Spleen (tissue), 11 donors: ENCODE measurements at regions not wholly inside any gene's neighbourhood (a gene's known extent, or its start where the extent isn't known, plus 50 kb on each side); places are given as distances from the start of the nearest gene placed in this dataset.
A peak's percentile ranks its signal among the peaks of the same experiment; 100 is the strongest.

ENCODE experiments used
- DNase-seq: peaks from one replicate; pipeline ENCODE4 v3.0.0-alpha.2; 2020
- H3K27ac ChIP-seq, 8 donors: fragments of 200-600 bp; sonication (generic) in 7 of 8; 1 replicate in 4 of 8; 2 replicates in 4 of 8; pipeline versions ENCODE4 v1.5.0 to v1.8.0; 2016 to 2021; ENCODE audit warnings: inconsistent platforms in 4 of 8, mild to moderate bottlenecking in 4 of 8, moderate library complexity in 1 of 8
- H3K27me3 ChIP-seq, 7 donors: fragments of 200-600 bp; sonication (generic) in 6 of 7; replicated peaks in 1 of 7; 1 replicate in 4 of 7; 2 replicates in 3 of 7; pipeline versions ENCODE4 v1.5.0 to v1.8.0; 2016 to 2021; ENCODE audit warnings: inconsistent platforms in 3 of 7, mild to moderate bottlenecking in 1 of 7
- H3K36me3 ChIP-seq, 6 donors: fragments of 200-600 bp; sonication (generic) in 5 of 6; 1 replicate in 4 of 6; 2 replicates in 2 of 6; pipeline versions ENCODE4 v1.5.0 to v1.8.0; 2016 to 2021; ENCODE audit warnings: inconsistent platforms in 2 of 6
- H3K4me1 ChIP-seq, 6 donors: fragments of 200-600 bp; sonication (generic) in 5 of 6; 1 replicate in 3 of 6; 2 replicates in 3 of 6; pipeline versions ENCODE4 v1.5.0 to v1.8.0; 2016 to 2021; ENCODE audit warnings: inconsistent platforms in 3 of 6
- H3K4me3 ChIP-seq, 8 donors: fragments of 200-600 bp; sonication (generic) in 7 of 8; 1 replicate in 4 of 8; 2 replicates in 4 of 8; pipeline versions ENCODE4 v1.5.0 to v1.8.0; 2016 to 2021; ENCODE audit warnings: inconsistent platforms in 4 of 8, mild to moderate bottlenecking in 4 of 8, moderate library complexity in 2 of 8
- H3K9me3 ChIP-seq, 8 donors: fragments of 200-600 bp; sonication (generic) in 7 of 8; 1 replicate in 4 of 8; 2 replicates in 4 of 8; pipeline versions ENCODE4 v1.5.0 to v1.8.0; 2016 to 2021; ENCODE audit warnings: inconsistent platforms in 4 of 8
- POLR2A ChIP-seq, 3 donors: fragments of 450-650 bp; IDR thresholded peaks; one replicate each; pipeline ENCODE4 v1.5.1; 2017; ENCODE audit warnings: antibody characterized with exemption in 3 of 3, mild to moderate bottlenecking in 1 of 3
- POLR2AphosphoS5 ChIP-seq, 3 donors: sonication (generic); formaldehyde crosslinking; IDR thresholded peaks; one replicate each; pipeline ENCODE4 v1.5.1; 2017; ENCODE audit warnings: antibody characterized with exemption in 3 of 3
- WGBS, 5 donors: extraction: QIAGEN DNeasy Blood & Tissue Kit in 3 of 5; methylation state at CpG; one replicate each; pipeline versions ENCODE4 v1.1.5 to v1.1.7; 2013 to 2018; 5-methylcytosine and 5-hydroxymethylcytosine counted together
- intact Hi-C: fragments of 100-400 bp; cut with DNase I; formaldehyde crosslinking; loops from one replicate; pipeline ENCODE4 v1.15.0; 2023; ENCODE audit warnings: low total_unique reads
- TF ChIP-seq, protein P1 (sequence below), 11 experiments: fragments of 200-600 bp in 7 of 11; fragments of 450-650 bp in 4 of 11; sonication (generic) in 4 of 11; IDR thresholded peaks in 8 of 11; conservative IDR thresholded peaks in 3 of 11; 1 replicate in 7 of 11; 2 replicates in 4 of 11; pipeline versions ENCODE4 v1.4.0 to v1.8.0; 2016 to 2021; ENCODE audit warnings: antibody characterized with exemption in 11 of 11, inconsistent platforms in 4 of 11, mild to moderate bottlenecking in 1 of 11
- donor health status: healthy with polysubstance abuse.
- donor health status: DM: no; HTN: no; CAD: no; lungs with moderate emphysema.
- donor health status: DM: no; HTN: no; CAD: no.
- donor health status: Bipolar disorder and iron deficiency.
- donor health status: healthy.
- donor health status: DM: no; HTN: no; CAD: no.
- donor health status: DM: yes; HTN: yes; CAD: no.

DNA sequence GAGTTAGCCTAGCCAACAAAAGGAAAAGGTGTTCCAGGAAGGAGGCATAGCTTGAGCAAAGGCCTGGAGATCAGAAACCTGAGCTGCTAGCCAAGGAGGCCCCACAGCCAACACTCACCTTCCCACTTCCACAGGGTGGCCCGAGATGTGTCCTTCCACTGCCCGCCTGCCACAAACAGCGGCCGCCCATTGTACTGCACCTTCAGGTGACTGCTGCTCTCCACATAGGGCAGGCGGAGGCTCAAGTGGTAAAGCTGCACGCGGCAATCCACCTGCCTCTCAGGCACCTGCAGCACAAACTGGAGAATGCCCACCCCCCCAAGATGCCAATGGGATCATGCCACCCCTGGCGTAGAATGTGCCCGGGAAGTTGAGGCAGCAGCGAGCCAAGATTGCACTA is 111.5 kb downstream of the RMI2 start:
- Histone ChIP-seq H3K4me1 (peaks cover 0 to 9% (median 0%) of the 10 kb centered on the region in 6 donors), H3K9me3 (peaks cover 0 to 4% (median 0%) of the 10 kb centered on the region in 8 donors), H3K4me3 (no peak overlapping the region), H3K27me3 (no peaks in the 10 kb centered on the region), H3K27ac (no peak overlapping the region), H3K36me3 (no peaks in the 10 kb centered on the region)
- intact Hi-C loops = no loop called here
- no peak for TF ChIP-seq POLR2AphosphoS5 (IDR thresholded peaks at IDR 0.05)
- TF ChIP-seq POLR2A (IDR thresholded peaks at IDR 0.05) = no peak
- DNase-seq = peak; percentile 40
- WGBS, 5 donors = 88 to 98% (median 95%) methylated on average over 10 of the region's 10 CpGs

DNA sequence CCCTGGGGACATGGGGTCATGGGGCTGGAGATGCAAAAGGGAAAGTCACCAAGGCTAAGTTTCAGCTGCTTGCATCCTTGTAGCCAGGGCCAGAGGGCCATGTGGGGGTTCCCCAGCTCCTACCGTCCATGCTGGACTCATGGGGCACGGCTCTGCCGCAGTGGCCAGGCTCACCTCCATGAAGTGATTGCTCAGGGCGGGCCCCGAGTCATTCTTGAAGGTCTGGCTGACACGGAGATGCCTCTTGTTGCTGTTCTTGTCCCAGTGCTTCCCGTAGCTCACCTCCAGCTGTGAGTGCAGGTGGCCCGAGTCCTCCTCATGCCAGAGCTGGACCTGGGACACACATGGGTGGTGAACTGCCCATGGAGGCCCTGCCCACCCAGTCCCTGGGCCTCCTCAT is 114.5 kb downstream of the RMI2 start:
- TF ChIP-seq, protein P1, sequence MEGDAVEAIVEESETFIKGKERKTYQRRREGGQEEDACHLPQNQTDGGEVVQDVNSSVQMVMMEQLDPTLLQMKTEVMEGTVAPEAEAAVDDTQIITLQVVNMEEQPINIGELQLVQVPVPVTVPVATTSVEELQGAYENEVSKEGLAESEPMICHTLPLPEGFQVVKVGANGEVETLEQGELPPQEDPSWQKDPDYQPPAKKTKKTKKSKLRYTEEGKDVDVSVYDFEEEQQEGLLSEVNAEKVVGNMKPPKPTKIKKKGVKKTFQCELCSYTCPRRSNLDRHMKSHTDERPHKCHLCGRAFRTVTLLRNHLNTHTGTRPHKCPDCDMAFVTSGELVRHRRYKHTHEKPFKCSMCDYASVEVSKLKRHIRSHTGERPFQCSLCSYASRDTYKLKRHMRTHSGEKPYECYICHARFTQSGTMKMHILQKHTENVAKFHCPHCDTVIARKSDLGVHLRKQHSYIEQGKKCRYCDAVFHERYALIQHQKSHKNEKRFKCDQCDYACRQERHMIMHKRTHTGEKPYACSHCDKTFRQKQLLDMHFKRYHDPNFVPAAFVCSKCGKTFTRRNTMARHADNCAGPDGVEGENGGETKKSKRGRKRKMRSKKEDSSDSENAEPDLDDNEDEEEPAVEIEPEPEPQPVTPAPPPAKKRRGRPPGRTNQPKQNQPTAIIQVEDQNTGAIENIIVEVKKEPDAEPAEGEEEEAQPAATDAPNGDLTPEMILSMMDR (IDR thresholded peaks at IDR 0.05 in 8 of 11, conservative IDR thresholded peaks at IDR 0.05 in 3 of 11) = no peak
- no peak for TF ChIP-seq POLR2A (IDR thresholded peaks at IDR 0.05)
- TF ChIP-seq POLR2AphosphoS5 (IDR thresholded peaks at IDR 0.05) = no peak
- Histone ChIP-seq H3K27me3 (no peaks in the 10 kb centered on the region), H3K36me3 (no peaks in the 10 kb centered on the region), H3K4me3 (no peak overlapping the region), H3K4me1 (peaks cover 0 to 9% (median 0%) of the 10 kb centered on the region in 6 donors), H3K27ac (no peak overlapping the region), H3K9me3 (peaks cover 0 to 4% (median 0%) of the 10 kb centered on the region in 8 donors)
- peak; percentile 51 for DNase-seq
- intact Hi-C loops = no loop called here
- 71 to 100% (median 80%) methylated on average over 3 to 8 of the region's 8 CpGs for WGBS, 5 donors

DNA sequence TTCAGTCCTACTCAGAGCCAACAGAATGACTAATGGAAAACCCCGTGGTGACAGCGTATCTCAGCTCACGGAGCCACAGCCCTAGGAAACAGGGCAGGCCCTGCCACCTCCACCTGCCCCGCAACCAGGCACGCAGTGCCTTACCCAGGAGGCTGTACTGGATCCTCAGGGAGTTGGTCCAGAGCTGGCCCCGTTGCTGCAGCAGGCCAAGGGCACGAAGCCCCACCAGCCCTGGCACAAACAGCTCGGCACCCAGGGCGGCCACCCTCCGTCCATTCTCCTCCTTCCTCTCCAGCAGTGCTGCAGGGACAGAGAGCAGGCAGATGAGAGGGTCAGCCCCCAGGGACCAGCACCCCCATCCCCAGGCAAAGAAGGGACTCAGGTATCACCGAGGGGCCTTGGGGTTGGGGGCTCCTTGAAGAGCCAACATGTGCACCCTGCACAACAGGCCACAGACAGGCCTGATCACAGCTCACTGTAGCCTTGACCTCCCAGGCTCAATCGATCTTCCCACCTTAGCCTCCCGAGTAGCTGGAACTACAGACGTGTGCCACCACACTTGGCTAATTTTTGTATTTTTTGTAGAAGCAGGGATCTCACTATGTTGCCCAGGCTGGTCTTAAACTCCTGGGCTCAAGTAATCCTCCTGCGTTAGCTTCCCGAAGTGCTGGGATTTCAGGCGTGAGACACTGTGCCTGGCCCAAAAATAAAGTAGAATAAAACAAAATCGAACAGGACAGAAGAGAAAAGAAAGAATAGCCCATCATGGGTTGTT is 115.7 kb downstream of the RMI2 start:
- intact Hi-C loops = no loop called here
- no peak overlapping the region for H3K4me3 ChIP-seq
- DNase-seq = peak; percentile 40
- H3K36me3 ChIP-seq = no peaks in the 10 kb centered on the region
- peaks cover 0 to 9% (median 0%) of the 10 kb centered on the region in 6 donors for H3K4me1 ChIP-seq
- TF ChIP-seq, protein P1 (IDR thresholded peaks at IDR 0.05 in 8 of 11, conservative IDR thresholded peaks at IDR 0.05 in 3 of 11) = no peak
- no peak for TF ChIP-seq POLR2A (IDR thresholded peaks at IDR 0.05)
- TF ChIP-seq POLR2AphosphoS5 (IDR thresholded peaks at IDR 0.05) = no peak
- no peaks in the 10 kb centered on the region for H3K9me3 ChIP-seq
- no peaks in the 10 kb centered on the region for H3K27me3 ChIP-seq
- WGBS, 5 donors = 84 to 90% (median 86%) methylated on average over 15 to 18 of the region's 18 CpGs
- no peak overlapping the region for H3K27ac ChIP-seq

DNA sequence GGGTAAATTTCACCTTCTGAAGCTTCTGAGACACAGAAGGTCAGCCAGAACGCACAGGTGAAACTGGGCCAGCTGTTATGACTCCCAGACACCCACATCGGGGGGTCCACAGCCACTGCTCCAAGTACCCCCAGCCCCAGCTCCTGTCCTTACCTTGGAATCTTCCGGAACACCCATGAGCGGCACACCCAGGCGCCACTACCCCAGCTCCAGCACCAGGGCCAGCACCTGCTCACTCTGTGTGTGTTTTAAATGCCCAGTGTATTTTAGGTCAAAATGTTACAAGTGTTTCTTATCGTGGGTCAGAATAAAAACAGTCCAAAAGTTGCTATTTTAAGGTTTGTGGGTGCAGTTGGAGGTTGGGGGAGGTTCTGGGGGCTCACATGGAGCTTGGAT is 116.3 kb downstream of the RMI2 start:
- Histone ChIP-seq H3K27ac (no peak overlapping the region), H3K27me3 (no peaks in the 10 kb centered on the region), H3K9me3 (no peaks in the 10 kb centered on the region), H3K36me3 (no peaks in the 10 kb centered on the region), H3K4me3 (no peak overlapping the region), H3K4me1 (peaks cover 0 to 9% (median 0%) of the 10 kb centered on the region in 6 donors)
- intact Hi-C loops = no loop called here
- TF ChIP-seq, protein P1 (IDR thresholded peaks at IDR 0.05 in 8 of 11, conservative IDR thresholded peaks at IDR 0.05 in 3 of 11) = no peak
- no peak for TF ChIP-seq POLR2A (IDR thresholded peaks at IDR 0.05)
- TF ChIP-seq POLR2AphosphoS5 (IDR thresholded peaks at IDR 0.05) = no peak
- 74 to 86% (median 84%) methylated on average over 6 of the region's 6 CpGs for WGBS, 5 donors
- DNase-seq = peak; percentile 27
